GM19099 (cell line): ENCODE measurements at regions not wholly inside any gene's neighbourhood (a gene's known extent, or its start where the extent isn't known, plus 50 kb on each side); places are given as distances from the start of the nearest gene placed in this dataset.

ENCODE experiments used
- POLR2A ChIP-seq: IDR thresholded peaks from 3 replicates; pipeline ENCODE4 v1.6.1; 2011; ENCODE audit warnings: low read depth; ENCODE audit not compliant: insufficient read length; ENCODE audit errors: extremely low read depth

DNA sequence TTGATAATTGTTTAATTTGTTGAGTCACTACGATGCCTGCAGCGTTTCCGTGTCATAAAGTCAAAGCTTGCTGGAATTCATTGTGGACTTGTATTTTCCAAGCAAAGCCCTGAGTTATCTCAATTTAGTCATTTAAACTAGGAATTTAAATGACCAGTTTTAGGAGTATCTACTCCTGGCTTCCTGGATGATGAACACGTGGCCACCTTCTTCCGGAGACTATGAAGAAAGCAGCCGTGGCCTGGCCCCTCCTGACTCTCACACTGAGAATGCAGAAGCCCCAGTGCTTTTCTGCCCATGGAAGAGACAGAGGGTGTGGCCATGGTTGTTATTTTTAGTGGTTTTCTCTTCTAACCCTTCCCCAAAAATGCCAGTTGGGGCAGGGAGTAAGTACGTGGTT lies 250.7 kb upstream of the GATB start:
- TF ChIP-seq POLR2A: no peak

- no peak for TF ChIP-seq POLR2A
Observed at GRCh38 chr4:152010710-152011079, 249.9 kb upstream of the GATB start.

DNA sequence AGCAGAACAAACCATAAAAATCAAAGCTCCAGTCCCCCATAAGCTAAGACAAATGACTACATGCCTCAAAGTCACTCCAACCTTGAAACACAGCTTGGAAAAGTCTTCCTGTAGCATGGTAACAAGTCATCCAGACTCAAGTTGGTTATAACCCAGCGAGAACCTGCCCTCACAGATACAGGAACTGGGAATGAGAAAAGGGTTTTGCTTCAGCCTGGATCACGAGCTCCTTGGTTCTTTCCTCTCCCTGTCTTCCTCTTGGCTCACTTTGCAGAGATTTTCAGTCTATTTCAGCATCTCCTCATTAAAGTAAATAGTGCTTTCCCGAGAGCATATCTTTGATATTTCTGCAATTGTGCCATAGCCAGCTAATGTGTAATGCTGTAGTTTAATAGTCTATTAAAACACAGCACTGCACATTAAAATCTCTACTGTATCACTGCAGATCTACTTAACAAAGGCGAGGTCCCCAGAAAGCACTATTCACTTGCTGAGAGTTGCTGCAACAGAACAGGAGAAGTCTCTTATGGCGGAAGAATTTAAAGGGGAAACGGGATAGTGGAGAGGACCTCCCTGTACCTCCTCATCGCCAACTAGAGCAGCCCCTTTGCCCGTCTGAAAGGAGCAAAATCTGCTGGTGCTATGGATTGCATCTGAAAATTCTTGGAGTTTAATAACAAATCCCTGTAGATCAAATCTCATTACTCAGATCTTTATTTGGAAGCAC lies 249.3 kb upstream of the GATB start:
- TF ChIP-seq POLR2A: no peak

DNA sequence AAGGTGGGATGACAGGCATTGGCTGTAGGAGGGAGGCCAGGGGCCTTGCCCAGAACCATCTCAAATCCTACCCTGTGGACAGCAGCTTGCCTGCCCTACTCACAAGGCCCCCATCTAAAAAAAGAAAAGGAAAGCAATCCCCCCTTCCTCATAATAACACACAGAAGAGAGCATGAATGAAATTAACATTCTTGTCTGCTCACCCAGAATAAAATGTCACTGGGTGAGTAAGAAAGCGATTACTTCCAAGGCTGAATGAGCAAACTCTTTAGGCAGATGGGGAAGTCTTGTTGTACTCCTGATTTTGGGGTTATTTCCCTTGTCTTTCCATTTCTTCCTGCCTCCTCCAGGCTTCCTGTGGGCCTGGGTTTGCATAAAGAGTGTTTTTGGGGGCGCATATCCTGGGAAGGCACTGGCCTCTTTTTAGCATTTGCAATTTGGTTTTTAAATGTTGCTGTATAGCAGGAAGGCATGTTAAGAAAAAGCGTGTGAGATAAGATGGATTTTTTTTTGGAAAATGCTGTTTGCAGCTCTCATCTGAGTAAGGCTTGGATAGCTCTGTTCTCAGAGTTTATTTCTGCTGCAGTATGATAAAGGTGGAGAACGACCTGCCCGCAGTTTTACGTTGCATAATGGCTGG lies 248.3 kb upstream of the GATB start:
- TF ChIP-seq POLR2A: no peak

DNA sequence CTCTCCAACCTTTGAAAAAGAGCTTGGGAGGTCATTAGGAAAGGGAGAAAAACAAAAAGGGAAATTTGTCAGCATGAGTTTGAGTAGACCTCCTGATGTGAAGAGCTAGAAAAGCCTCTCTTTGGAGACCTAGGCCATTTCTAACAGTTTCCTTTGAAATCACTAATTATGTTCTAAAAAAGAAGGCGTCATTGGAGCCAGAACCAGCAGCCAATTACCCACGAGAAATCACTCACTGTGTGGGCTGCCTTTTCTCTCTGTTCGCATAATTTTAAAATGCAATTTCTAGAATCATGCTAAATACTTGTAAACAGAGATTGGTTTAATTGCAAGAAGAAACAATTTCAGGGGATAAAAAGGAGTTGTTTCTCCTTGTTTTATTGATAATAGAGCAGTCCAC lies 246.3 kb upstream of the GATB start:
- no peak for TF ChIP-seq POLR2A

- TF ChIP-seq POLR2A: no peak
Observed at GRCh38 chr4:152004801-152005200, 244.0 kb upstream of the GATB start.

DNA sequence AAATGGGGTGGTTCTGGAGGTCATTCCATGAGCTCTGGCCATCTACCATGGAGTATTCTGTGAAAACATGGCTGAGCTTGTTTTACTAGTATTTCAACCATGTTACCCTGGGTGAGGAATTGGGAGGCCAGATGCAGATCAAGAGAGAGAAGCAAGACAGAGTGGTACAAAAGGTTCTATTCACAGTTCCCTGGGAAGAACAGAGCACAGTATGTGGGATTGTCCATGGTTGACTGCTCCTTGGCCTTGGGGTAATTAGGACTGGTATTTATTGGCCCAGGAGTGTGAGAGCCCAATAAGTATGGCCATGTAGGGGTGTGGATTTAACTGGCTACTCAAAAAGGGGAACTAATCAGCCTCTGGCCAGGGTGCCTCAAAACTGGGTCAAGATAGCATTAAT lies 239.7 kb upstream of the GATB start:
- no peak for TF ChIP-seq POLR2A

- TF ChIP-seq POLR2A: no peak
Observed at GRCh38 chr4:151998723-151999122, 237.9 kb upstream of the GATB start.

GRCh38 chr4:151997461-151997860 lies 236.7 kb upstream of the GATB start:
- no peak for TF ChIP-seq POLR2A

- TF ChIP-seq POLR2A: no peak
Observed at GRCh38 chr4:151994429-151994828, 233.6 kb upstream of the GATB start.

DNA sequence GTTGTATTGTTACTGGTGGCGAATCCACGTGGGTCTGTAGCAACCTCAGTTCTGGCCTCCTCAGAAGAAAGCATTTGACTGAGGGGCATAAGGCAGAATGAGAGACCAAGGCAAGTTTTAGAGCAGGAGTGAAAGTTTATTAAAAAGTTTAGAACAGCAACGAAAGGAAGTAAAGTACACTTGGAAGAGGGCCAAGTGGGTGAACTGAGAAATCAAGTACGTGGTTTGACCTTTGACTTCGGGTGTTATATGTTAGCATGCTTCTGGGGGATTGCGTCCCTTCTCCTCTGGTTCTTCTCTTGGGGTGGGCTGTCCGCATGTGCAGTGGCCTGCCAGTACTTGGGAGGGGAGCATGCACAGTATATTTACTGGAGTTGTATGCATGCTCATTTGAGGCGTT lies 232.7 kb upstream of the GATB start:
- no peak for TF ChIP-seq POLR2A

- TF ChIP-seq POLR2A: no peak
Observed at GRCh38 chr4:151992332-151993154, 231.7 kb upstream of the GATB start.

GRCh38 chr4:151991884-151992167 lies 231.0 kb upstream of the GATB start:
- TF ChIP-seq POLR2A: no peak

- no peak for TF ChIP-seq POLR2A
Observed at GRCh38 chr4:151991001-151991883, 230.4 kb upstream of the GATB start.

DNA sequence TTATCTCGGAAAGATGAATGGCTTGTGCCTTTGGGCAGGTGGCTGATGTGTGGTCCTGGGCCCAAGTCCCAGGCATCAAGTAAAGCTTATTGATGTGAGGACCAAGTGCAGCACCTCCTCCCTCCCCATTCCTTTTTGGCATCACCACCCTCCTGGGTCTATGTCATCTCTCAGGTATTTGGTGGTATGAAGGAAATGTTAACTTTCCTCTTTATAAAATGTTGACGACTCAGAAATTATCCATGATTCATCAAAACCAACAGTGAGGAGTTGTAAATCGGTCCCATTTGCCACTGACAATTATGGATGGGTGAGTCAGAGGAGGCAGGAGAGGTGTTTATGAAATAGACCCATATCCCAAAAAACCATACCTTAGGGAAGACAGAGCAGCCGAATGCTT lies 229.4 kb upstream of the GATB start:
- no peak for TF ChIP-seq POLR2A
